ENCODE measurements at regions not wholly inside any gene's neighbourhood (a gene's known extent, or its start where the extent isn't known, plus 50 kb on each side); places are given as distances from the start of the nearest gene placed in this dataset.
A peak's percentile ranks its signal among the peaks of the same experiment; 100 is the strongest.

DNA sequence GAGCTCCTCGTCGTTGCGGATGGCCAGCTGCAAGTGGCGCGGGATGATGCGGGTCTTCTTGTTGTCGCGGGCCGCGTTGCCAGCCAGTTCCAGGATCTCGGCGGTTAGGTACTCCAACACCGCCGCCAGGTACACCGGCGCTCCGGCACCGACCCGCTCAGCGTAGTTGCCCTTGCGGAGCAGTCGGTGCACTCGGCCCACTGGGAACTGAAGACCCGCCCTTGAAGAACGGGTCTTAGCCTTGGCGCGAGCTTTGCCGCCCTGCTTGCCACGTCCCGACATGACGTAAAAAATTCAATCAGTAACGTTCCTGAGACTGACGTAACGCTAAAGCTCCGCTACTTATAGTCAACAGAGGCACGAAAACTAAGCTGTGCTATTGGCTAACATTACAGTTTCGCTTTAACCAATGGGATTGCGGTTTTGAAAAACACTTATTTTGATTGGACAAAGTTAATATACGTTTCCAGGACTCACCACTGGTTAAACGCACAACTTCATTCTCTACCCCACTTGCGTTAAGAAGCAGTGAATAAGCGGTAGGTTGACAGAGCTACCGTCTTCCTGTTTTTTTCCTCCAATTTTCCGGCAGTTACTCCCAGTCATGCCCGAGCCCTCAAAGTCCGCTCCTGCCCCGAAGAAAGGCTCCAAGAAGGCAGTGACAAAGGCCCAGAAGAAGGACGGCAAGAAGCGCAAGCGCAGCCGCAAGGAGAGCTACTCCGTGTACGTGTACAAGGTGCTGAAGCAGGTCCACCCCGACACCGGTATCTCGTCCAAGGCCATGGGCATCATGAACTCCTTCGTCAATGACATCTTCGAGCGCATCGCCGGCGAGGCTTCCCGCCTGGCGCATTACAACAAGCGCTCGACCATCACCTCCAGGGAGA lies 73.9 kb downstream of the OR2B2 start (continued):
- TF ChIP-seq, protein P1, sequence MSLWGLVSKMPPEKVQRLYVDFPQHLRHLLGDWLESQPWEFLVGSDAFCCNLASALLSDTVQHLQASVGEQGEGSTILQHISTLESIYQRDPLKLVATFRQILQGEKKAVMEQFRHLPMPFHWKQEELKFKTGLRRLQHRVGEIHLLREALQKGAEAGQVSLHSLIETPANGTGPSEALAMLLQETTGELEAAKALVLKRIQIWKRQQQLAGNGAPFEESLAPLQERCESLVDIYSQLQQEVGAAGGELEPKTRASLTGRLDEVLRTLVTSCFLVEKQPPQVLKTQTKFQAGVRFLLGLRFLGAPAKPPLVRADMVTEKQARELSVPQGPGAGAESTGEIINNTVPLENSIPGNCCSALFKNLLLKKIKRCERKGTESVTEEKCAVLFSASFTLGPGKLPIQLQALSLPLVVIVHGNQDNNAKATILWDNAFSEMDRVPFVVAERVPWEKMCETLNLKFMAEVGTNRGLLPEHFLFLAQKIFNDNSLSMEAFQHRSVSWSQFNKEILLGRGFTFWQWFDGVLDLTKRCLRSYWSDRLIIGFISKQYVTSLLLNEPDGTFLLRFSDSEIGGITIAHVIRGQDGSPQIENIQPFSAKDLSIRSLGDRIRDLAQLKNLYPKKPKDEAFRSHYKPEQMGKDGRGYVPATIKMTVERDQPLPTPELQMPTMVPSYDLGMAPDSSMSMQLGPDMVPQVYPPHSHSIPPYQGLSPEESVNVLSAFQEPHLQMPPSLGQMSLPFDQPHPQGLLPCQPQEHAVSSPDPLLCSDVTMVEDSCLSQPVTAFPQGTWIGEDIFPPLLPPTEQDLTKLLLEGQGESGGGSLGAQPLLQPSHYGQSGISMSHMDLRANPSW (CRISPR knock-in tag; IDR thresholded peaks at IDR 0.05; ENCODE audit: borderline replicate concordance), result peak; percentile 70; the same call in 1 of the 2 replicates
- TF ChIP-seq TBX2 (CRISPR knock-in tag; IDR thresholded peaks at IDR 0.05; ENCODE audit: borderline replicate concordance) (peak; percentile 21; the same call in 1 of the 2 replicates), FOXJ3 (CRISPR knock-in tag; IDR thresholded peaks at IDR 0.05; ENCODE audit: borderline replicate concordance) (no peak; the same call in none of the 2 replicates), ZNF703 (CRISPR knock-in tag; IDR thresholded peaks at IDR 0.05; ENCODE audit: borderline replicate concordance) (no peak; the same call in 1 of the 2 replicates), ZNF619 (CRISPR knock-in tag; IDR thresholded peaks at IDR 0.05) (0 out of 2 replicates have a peak, but pooled peaks have one; percentile 81), NRL (CRISPR knock-in tag; IDR thresholded peaks at IDR 0.05; ENCODE audit: borderline replicate concordance) (0 out of 2 replicates have a peak, but pooled peaks have one; percentile 74), ZFP36L1 (CRISPR knock-in tag; IDR thresholded peaks at IDR 0.05) (no peak; the same call in 1 of the 2 replicates), NR2C2 (CRISPR knock-in tag; IDR thresholded peaks at IDR 0.05; ENCODE audit: borderline replicate concordance) (no peak), ZNF816 (CRISPR knock-in tag; IDR thresholded peaks at IDR 0.05; ENCODE audit: borderline replicate concordance) (no peak), EEA1 (CRISPR knock-in tag; IDR thresholded peaks at IDR 0.05; ENCODE audit: borderline replicate concordance) (no peak), ZNF782 (CRISPR knock-in tag; IDR thresholded peaks at IDR 0.05; ENCODE audit: borderline replicate concordance) (no peak)
- TF ChIP-seq, protein P2, sequence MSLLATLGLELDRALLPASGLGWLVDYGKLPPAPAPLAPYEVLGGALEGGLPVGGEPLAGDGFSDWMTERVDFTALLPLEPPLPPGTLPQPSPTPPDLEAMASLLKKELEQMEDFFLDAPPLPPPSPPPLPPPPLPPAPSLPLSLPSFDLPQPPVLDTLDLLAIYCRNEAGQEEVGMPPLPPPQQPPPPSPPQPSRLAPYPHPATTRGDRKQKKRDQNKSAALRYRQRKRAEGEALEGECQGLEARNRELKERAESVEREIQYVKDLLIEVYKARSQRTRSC (CRISPR knock-in tag; IDR thresholded peaks at IDR 0.05; ENCODE audit: low read depth), result 0 out of 2 replicates have a peak, but pooled peaks have one; percentile 31
- TF ChIP-seq, protein P3, sequence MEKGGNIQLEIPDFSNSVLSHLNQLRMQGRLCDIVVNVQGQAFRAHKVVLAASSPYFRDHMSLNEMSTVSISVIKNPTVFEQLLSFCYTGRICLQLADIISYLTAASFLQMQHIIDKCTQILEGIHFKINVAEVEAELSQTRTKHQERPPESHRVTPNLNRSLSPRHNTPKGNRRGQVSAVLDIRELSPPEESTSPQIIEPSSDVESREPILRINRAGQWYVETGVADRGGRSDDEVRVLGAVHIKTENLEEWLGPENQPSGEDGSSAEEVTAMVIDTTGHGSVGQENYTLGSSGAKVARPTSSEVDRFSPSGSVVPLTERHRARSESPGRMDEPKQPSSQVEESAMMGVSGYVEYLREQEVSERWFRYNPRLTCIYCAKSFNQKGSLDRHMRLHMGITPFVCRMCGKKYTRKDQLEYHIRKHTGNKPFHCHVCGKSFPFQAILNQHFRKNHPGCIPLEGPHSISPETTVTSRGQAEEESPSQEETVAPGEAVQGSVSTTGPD (CRISPR knock-in tag; IDR thresholded peaks at IDR 0.05), result 0 out of 2 replicates have a peak, but pooled peaks have one; percentile 77
- TF ChIP-seq, protein P4, sequence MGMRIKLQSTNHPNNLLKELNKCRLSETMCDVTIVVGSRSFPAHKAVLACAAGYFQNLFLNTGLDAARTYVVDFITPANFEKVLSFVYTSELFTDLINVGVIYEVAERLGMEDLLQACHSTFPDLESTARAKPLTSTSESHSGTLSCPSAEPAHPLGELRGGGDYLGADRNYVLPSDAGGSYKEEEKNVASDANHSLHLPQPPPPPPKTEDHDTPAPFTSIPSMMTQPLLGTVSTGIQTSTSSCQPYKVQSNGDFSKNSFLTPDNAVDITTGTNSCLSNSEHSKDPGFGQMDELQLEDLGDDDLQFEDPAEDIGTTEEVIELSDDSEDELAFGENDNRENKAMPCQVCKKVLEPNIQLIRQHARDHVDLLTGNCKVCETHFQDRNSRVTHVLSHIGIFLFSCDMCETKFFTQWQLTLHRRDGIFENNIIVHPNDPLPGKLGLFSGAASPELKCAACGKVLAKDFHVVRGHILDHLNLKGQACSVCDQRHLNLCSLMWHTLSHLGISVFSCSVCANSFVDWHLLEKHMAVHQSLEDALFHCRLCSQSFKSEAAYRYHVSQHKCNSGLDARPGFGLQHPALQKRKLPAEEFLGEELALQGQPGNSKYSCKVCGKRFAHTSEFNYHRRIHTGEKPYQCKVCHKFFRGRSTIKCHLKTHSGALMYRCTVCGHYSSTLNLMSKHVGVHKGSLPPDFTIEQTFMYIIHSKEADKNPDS (CRISPR knock-in tag; IDR thresholded peaks at IDR 0.05), result peak; percentile 84; the same call in 1 of the 2 replicates
- TF ChIP-seq, protein P5, sequence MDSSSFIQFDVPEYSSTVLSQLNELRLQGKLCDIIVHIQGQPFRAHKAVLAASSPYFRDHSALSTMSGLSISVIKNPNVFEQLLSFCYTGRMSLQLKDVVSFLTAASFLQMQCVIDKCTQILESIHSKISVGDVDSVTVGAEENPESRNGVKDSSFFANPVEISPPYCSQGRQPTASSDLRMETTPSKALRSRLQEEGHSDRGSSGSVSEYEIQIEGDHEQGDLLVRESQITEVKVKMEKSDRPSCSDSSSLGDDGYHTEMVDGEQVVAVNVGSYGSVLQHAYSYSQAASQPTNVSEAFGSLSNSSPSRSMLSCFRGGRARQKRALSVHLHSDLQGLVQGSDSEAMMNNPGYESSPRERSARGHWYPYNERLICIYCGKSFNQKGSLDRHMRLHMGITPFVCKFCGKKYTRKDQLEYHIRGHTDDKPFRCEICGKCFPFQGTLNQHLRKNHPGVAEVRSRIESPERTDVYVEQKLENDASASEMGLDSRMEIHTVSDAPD (CRISPR knock-in tag; IDR thresholded peaks at IDR 0.05), result no peak
- TF ChIP-seq, protein P6, sequence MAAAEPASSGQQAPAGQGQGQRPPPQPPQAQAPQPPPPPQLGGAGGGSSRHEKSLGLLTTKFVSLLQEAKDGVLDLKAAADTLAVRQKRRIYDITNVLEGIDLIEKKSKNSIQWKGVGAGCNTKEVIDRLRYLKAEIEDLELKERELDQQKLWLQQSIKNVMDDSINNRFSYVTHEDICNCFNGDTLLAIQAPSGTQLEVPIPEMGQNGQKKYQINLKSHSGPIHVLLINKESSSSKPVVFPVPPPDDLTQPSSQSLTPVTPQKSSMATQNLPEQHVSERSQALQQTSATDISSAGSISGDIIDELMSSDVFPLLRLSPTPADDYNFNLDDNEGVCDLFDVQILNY (CRISPR knock-in tag; conservative IDR thresholded peaks at IDR 0.05), result peak; percentile 75; the same call in 1 of the 2 replicates

All from HepG2 (cell line).